Activated CD4-positive, alpha-beta T cell treated with anti-CD3 and anti-CD28 coated beads, Interleukin-2, amount 50 U/mL, for 48 hours (primary cell): ENCODE measurements at regions not wholly inside any gene's neighbourhood (a gene's known extent, or its start where the extent isn't known, plus 50 kb on each side); places are given as distances from the start of the nearest gene placed in this dataset.

Experiments
- DNase-seq, 2 experiments: peaks; one replicate each; pipeline ENCODE4 v3.0.0-alpha.2; 2020

- no peak for DNase-seq
These were observed 110.3 kb downstream of the LSM3 start for GRCh38 chr3:14288833-14289451.

- no peak for DNase-seq
These were observed 111.2 kb downstream of the LSM3 start for GRCh38 chr3:14289590-14290461.

GRCh38 chr3:14290631-14291385, 111.6 kb upstream of the SLC6A6 start:
- DNase-seq, result no peak

- DNase-seq, result no peak
These were observed 107.4 kb upstream of the SLC6A6 start for GRCh38 chr3:14295037-14295436.

- DNase-seq, result no peak
These were observed 106.6 kb upstream of the SLC6A6 start for GRCh38 chr3:14295801-14296200.

GRCh38 chr3:14297305-14297704, 105.1 kb upstream of the SLC6A6 start:
- DNase-seq, result no peak

- DNase-seq, result no peak
These were observed 104.6 kb upstream of the SLC6A6 start for GRCh38 chr3:14297784-14298236.

GRCh38 chr3:14298442-14298841, 104.0 kb upstream of the SLC6A6 start:
- no peak for DNase-seq

GRCh38 chr3:14298991-14299555, 103.3 kb upstream of the SLC6A6 start:
- no peak for DNase-seq

- no peak for DNase-seq
These were observed 102.6 kb upstream of the SLC6A6 start for GRCh38 chr3:14299767-14300166.

GRCh38 chr3:14300721-14301399, 101.5 kb upstream of the SLC6A6 start:
- no peak for DNase-seq

GRCh38 chr3:14301558-14301957, 100.8 kb upstream of the SLC6A6 start:
- no peak for DNase-seq

GRCh38 chr3:14303336-14304100, 98.9 kb upstream of the SLC6A6 start:
- no peak for DNase-seq

- DNase-seq, result no peak
These were observed 98.0 kb upstream of the SLC6A6 start for GRCh38 chr3:14304101-14305045.

GRCh38 chr3:14305324-14305723, 97.1 kb upstream of the SLC6A6 start:
- no peak for DNase-seq

GRCh38 chr3:14306142-14306541, 96.3 kb upstream of the SLC6A6 start:
- DNase-seq, result no peak

GRCh38 chr3:14307656-14308302, 94.6 kb upstream of the SLC6A6 start:
- DNase-seq, result no peak

GRCh38 chr3:14311729-14312128, 90.7 kb upstream of the SLC6A6 start:
- no peak for DNase-seq

- DNase-seq, result no peak
These were observed 90.0 kb upstream of the SLC6A6 start for GRCh38 chr3:14312375-14312774.

GRCh38 chr3:14317057-14317553, 85.3 kb upstream of the SLC6A6 start:
- DNase-seq, result no peak
